ENCODE measurements at regions not wholly inside any gene's neighbourhood (a gene's known extent, or its start where the extent isn't known, plus 50 kb on each side); places are given as distances from the start of the nearest gene placed in this dataset.
"Not testable (repeated sequence)": the region's sequence is repeated elsewhere in the genome, so short reads cannot be mapped to it uniquely, and the experiment has no call there.

DNA sequence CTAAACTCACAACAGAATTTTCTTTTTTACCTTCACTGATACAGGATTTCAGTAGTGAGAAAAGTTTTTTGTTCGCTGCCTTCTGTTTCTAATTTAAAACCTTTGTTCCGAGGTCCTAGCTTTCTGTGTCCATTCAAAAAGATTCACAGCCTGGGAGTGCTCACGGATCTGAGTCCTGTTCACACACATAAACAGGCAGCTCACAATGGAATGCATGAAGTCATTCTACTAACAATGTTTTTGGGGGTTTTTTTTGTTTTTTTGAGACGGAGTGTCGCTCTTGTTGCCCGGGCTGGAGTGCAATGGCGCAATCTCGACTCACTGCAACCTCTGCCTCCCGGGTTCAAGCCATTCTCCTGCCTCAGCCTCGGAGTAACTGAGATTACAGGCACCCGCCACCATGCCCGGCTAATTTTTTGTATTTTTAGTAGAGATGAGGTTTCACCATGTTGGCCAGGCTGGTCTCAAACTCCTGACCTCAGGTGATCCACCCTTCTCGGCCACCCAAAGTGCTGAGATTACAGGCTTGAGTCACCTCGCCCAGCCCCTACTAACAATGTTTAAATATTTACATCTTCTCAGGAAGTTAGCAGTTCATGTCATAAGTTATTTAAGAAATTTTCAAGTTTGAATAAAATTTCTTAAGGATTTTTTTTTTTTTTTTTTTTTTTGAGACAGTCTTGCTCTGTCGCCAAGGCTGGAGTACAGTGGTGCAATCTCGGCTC is 59.0 kb downstream of the PRR18 start:
- not testable (repeated sequence) for TF ChIP-seq YY1 (IDR thresholded peaks at IDR 0.05; ENCODE audit: insufficient read depth, insufficient read length); ZNF274 (IDR thresholded peaks at IDR 0.05; ENCODE audit: low read depth, low read length); SUZ12 (IDR thresholded peaks at IDR 0.05; ENCODE audit: extremely low read depth, insufficient read depth, insufficient read length)

Data from NT2/D1 (cell line).